Activated T-helper 1 cell treated with anti-CD3 and anti-CD28 coated beads, Interleukin-12 subunit alpha, Interleukin-12 subunit beta, Interleukin-2, Interleukin-4 antibody, amounts not matched to agents 30 ng/mL and 10 ng/mL and 1 ng/mL, durations not matched to agents 14 hours and 24 hours and 36 hours (primary cell): ENCODE measurements at regions not wholly inside any gene's neighbourhood (a gene's known extent, or its start where the extent isn't known, plus 50 kb on each side); places are given as distances from the start of the nearest gene placed in this dataset.

ENCODE experiments used
- DNase-seq: peaks from one replicate; pipeline ENCODE4 v3.0.0; 2021; ENCODE audit warnings: low spot score
- H3K27ac Mint-ChIP-seq: one replicate; pipeline ENCODE4 v1.8.0; 2021; ENCODE audit warnings: mild to moderate bottlenecking, mixed read lengths
- H3K27me3 Mint-ChIP-seq: one replicate; pipeline ENCODE4 v1.8.0; 2022; ENCODE audit warnings: mild to moderate bottlenecking, moderate library complexity, mixed read lengths; ENCODE audit not compliant: insufficient read depth
- H3K36me3 Mint-ChIP-seq: one replicate; pipeline ENCODE4 v1.8.0; 2021; ENCODE audit warnings: low read depth, mixed read lengths
- H3K4me1 Mint-ChIP-seq: one replicate; pipeline ENCODE4 v1.8.0; 2021; ENCODE audit warnings: low read depth, mixed read lengths
- H3K4me3 Mint-ChIP-seq: one replicate; pipeline ENCODE4 v1.8.0; 2021; ENCODE audit warnings: mild to moderate bottlenecking, moderate library complexity, mixed read lengths
- H3K9me3 Mint-ChIP-seq: one replicate; pipeline ENCODE4 v1.8.0; 2021; ENCODE audit warnings: mixed read lengths
- intact Hi-C: fragments of 100-400 bp; cut with micrococcal nuclease; formaldehyde crosslinking; loops from one replicate; pipeline ENCODE4 v1.15.1; 2024

GRCh38 chr2:9053534-9053931, 50.0 kb upstream of the MBOAT2 start:
- Mint-ChIP-seq H3K4me3 (no peak overlapping the region), H3K27me3 (peaks cover 3% of the 10 kb centered on the region), H3K27ac (no peak overlapping the region), H3K9me3 (peaks cover 11% of the 10 kb centered on the region), H3K4me1 (no peaks in the 10 kb centered on the region), H3K36me3 (no peaks in the 10 kb centered on the region)
- intact Hi-C loops: no loop called here
- no peak for DNase-seq
